ENCODE measurements at regions not wholly inside any gene's neighbourhood (a gene's known extent, or its start where the extent isn't known, plus 50 kb on each side); places are given as distances from the start of the nearest gene placed in this dataset.

DNA sequence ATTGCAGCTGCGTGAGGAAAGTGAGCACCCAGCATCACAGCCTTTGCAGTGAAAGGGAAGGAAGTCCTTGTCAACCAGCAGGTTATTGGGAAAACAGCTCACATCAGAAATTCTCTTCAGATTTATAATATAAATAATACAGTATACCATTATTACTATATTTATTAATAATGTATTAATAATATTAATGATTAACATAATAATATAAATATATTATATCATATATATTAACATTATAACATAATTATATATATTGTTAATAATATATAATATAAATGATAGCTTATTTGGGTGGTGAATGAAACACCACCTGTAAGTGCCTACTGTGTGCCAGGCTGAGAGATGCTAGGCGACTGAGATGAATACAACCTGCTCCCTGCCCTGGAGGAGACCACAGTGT, 423.0 kb downstream of the TCERG1L start:
- H3K4me2 ChIP-seq (ENCODE audit: low read length): no peak overlapping the region
- no peaks in the 10 kb centered on the region for H3K4me1 ChIP-seq (ENCODE audit: low read length)
- H3K79me2 ChIP-seq (ENCODE audit: low read length): no peaks in the 10 kb centered on the region
- H3K4me3 ChIP-seq (ENCODE audit: low read length): no peak overlapping the region
- H3K9ac ChIP-seq (ENCODE audit: low read length): no peak overlapping the region
- no peak overlapping the region for H2AFZ ChIP-seq (ENCODE audit: low read depth, low read length)
- H3K27me3 ChIP-seq (ENCODE audit: low read depth, low read length): no peaks in the 10 kb centered on the region
- TF ChIP-seq, protein P1, sequence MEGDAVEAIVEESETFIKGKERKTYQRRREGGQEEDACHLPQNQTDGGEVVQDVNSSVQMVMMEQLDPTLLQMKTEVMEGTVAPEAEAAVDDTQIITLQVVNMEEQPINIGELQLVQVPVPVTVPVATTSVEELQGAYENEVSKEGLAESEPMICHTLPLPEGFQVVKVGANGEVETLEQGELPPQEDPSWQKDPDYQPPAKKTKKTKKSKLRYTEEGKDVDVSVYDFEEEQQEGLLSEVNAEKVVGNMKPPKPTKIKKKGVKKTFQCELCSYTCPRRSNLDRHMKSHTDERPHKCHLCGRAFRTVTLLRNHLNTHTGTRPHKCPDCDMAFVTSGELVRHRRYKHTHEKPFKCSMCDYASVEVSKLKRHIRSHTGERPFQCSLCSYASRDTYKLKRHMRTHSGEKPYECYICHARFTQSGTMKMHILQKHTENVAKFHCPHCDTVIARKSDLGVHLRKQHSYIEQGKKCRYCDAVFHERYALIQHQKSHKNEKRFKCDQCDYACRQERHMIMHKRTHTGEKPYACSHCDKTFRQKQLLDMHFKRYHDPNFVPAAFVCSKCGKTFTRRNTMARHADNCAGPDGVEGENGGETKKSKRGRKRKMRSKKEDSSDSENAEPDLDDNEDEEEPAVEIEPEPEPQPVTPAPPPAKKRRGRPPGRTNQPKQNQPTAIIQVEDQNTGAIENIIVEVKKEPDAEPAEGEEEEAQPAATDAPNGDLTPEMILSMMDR (IDR thresholded peaks at IDR 0.05; ENCODE audit: low read depth, low read length): no peak
- TF ChIP-seq EZH2phosphoT487 (IDR thresholded peaks at IDR 0.05; ENCODE audit: low read depth): no peak
- H3K36me3 ChIP-seq (replicated peaks; ENCODE audit: low read depth, low read length): no peaks in the 10 kb centered on the region
- H3K9me3 ChIP-seq (ENCODE audit: insufficient read depth, low read length): no peaks in the 10 kb centered on the region
- H3K27ac ChIP-seq (ENCODE audit: low read length): no peak overlapping the region
- no peaks in the 10 kb centered on the region for H4K20me1 ChIP-seq (ENCODE audit: insufficient read depth, low read length)

DNA sequence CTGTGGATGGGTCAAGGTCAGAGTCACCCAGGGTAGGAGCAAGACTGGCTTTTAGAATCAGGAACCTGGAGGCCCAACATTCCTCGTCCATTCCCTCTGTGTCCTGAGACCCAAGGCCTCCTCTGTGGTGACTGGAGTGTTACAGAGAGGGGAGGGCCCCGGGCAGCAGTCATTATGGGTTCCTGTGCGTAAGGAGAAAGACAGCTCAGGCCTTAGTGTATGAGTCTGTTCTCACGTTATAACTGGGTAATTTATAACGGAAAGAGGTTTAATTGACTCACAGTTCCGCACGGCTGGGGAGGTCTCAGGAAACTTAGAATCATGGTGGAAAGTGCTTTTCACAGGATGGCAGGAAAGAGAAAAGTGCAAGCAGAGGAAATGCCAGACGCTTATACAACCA, 422.3 kb downstream of the TCERG1L start:
- Histone ChIP-seq H3K79me2 (ENCODE audit: low read length) (no peaks in the 10 kb centered on the region), H3K27ac (ENCODE audit: low read length) (no peak overlapping the region), H3K27me3 (ENCODE audit: low read depth, low read length) (no peaks in the 10 kb centered on the region), H3K9ac (ENCODE audit: low read length) (no peak overlapping the region), H3K36me3 (replicated peaks; ENCODE audit: low read depth, low read length) (no peaks in the 10 kb centered on the region), H3K4me3 (ENCODE audit: low read length) (no peak overlapping the region), H4K20me1 (ENCODE audit: insufficient read depth, low read length) (no peaks in the 10 kb centered on the region), H3K9me3 (ENCODE audit: insufficient read depth, low read length) (no peaks in the 10 kb centered on the region), H3K4me1 (ENCODE audit: low read length) (no peaks in the 10 kb centered on the region), H2AFZ (ENCODE audit: low read depth, low read length) (no peak overlapping the region), H3K4me2 (ENCODE audit: low read length) (no peak overlapping the region)
- TF ChIP-seq, protein P1 (IDR thresholded peaks at IDR 0.05; ENCODE audit: low read depth, low read length): no peak
- TF ChIP-seq EZH2phosphoT487 (IDR thresholded peaks at IDR 0.05; ENCODE audit: low read depth): no peak

DNA sequence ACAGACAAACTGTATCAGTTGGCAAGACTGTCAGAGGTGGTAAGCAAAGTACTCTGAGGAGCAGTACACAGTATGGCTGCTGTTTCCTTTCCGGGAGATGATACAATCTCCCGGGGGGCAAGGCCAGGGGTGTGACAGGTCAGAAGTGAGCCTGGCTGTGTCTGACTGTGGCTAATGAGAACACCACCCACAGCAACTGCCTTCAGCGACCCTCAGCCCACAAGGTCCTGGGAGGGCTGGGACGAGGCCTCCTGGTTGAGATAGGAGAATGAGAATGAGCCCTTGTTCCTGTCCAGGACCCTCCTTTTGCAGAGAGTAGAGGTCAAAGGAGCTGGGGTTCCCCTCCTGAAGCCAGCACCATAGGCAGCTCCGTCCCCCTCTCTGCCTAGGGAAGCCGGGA, 421.7 kb downstream of the TCERG1L start:
- Histone ChIP-seq H2AFZ (ENCODE audit: low read depth, low read length) (no peak overlapping the region), H3K4me2 (ENCODE audit: low read length) (no peak overlapping the region), H3K4me3 (ENCODE audit: low read length) (no peak overlapping the region), H3K36me3 (replicated peaks; ENCODE audit: low read depth, low read length) (no peaks in the 10 kb centered on the region), H4K20me1 (ENCODE audit: insufficient read depth, low read length) (no peaks in the 10 kb centered on the region), H3K79me2 (ENCODE audit: low read length) (no peaks in the 10 kb centered on the region), H3K27ac (ENCODE audit: low read length) (no peak overlapping the region), H3K9ac (ENCODE audit: low read length) (no peak overlapping the region), H3K27me3 (ENCODE audit: low read depth, low read length) (no peaks in the 10 kb centered on the region), H3K9me3 (ENCODE audit: insufficient read depth, low read length) (no peaks in the 10 kb centered on the region), H3K4me1 (ENCODE audit: low read length) (no peaks in the 10 kb centered on the region)
- TF ChIP-seq, protein P1 (IDR thresholded peaks at IDR 0.05; ENCODE audit: low read depth, low read length): no peak
- no peak for TF ChIP-seq EZH2phosphoT487 (IDR thresholded peaks at IDR 0.05; ENCODE audit: low read depth)

DNA sequence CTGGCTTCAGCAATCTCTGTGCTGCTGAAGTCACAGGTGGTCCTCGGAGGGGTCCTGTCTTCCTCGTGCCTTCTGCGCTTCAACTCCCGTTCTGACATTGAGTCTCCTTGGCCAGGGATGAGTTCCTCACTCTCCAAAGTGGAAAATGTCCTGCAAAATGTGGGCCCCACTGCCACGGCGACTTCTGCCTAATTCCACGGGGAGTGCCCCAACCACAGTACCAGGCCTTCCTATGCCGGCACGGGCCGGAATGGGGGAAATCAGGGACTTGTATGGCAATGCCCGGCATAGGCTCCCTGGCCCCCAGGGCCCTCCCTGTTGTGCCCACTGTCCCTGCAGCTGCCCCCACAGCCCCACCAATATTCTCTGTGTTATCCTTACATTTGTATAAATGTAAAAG, 420.5 kb downstream of the TCERG1L start:
- Histone ChIP-seq H3K4me2 (ENCODE audit: low read length) (no peak overlapping the region), H4K20me1 (ENCODE audit: insufficient read depth, low read length) (no peaks in the 10 kb centered on the region)

More for the DNA sequence above, 420.5 kb downstream of the TCERG1L start:
- Histone ChIP-seq H3K4me3 (ENCODE audit: low read length) (no peak overlapping the region), H3K9me3 (ENCODE audit: insufficient read depth, low read length) (no peaks in the 10 kb centered on the region), H3K27ac (ENCODE audit: low read length) (no peak overlapping the region), H3K27me3 (ENCODE audit: low read depth, low read length) (no peaks in the 10 kb centered on the region), H3K4me1 (ENCODE audit: low read length) (no peaks in the 10 kb centered on the region), H3K36me3 (replicated peaks; ENCODE audit: low read depth, low read length) (no peaks in the 10 kb centered on the region), H3K9ac (ENCODE audit: low read length) (no peak overlapping the region), H2AFZ (ENCODE audit: low read depth, low read length) (no peak overlapping the region), H3K79me2 (ENCODE audit: low read length) (no peaks in the 10 kb centered on the region)
- TF ChIP-seq, protein P1 (IDR thresholded peaks at IDR 0.05; ENCODE audit: low read depth, low read length): no peak
- TF ChIP-seq EZH2phosphoT487 (IDR thresholded peaks at IDR 0.05; ENCODE audit: low read depth): no peak

Measured in OCI-LY3 (cell line).